Non-pigmented ciliary epithelial cell (primary cell): ENCODE measurements at regions not wholly inside any gene's neighbourhood (a gene's known extent, or its start where the extent isn't known, plus 50 kb on each side); places are given as distances from the start of the nearest gene placed in this dataset.

Experiments
- DNase-seq: peaks from one replicate; pipeline ENCODE4 v3.0.0-alpha.2; 2010; ENCODE audit warnings: low read depth

DNA sequence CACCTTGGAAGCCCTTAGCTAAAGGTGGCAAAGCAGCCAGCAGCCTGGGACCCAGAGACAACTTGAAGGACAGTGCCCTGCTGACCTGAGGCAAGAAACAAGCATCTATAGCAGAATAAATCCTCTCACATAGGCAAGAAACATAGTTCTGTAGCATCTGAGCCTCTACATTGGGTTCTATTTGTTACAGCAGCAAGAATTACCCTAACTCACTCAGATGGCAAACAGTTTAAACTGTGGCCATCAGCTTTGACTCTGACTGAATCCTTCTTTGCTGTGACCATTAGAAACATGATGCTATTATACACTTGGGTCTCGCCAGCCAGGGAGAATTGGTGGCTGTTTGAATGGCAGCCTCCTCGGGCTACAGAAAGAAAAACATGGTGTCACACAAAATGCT, 53.1 kb upstream of the CCL1 start:
- no peak for DNase-seq

DNA sequence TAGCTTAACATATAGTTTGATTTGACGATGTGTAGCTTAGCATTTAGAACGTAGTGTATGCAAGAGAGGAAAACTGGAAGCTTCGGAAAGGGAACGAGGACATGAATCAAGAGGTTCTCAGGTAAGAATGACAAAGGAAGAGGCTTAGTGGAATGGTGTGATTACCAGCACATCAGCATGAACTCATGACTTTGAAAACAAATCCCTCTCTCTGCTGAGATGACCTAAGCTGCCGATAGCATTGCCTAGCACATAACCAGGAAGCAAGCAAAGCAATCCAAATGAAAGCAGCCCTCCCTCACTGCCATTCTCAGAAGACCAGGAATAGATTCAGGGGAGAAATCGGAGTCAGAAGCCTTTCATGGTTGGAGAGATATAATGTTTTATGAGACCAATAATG, 51.3 kb upstream of the CCL1 start:
- DNase-seq: no peak

DNA sequence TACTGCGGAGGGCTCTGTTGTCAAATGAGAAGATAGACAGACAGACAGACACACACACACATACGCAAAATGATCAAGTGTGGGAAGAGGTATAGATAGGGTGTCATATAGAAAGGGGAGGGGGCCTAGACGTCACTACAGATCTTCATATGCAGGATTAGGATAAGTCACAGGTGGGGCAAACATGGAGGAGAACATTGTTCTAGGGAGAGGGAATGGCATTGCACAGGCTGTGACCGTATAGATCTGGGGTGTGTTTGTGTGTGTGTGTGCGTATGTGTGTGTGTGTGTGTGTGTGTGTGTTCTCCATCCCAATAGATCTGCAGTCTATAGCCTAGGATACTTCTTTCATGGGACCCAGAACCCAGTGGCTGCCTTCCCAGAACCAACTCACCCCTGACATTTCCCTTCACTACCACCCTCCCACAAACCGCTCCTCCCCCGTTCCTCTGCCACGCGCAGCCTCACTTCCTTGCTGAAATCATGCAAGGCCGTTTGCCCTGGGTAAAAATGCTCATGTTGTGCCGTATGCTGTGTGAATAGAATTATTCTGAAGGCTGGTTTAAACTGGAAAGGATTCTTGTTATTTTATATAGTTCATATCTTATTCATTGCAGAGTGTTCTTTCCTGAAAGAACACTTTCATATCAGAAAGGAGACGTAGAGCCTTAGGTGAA, 50.5 kb upstream of the CCL1 start:
- no peak for DNase-seq

DNA sequence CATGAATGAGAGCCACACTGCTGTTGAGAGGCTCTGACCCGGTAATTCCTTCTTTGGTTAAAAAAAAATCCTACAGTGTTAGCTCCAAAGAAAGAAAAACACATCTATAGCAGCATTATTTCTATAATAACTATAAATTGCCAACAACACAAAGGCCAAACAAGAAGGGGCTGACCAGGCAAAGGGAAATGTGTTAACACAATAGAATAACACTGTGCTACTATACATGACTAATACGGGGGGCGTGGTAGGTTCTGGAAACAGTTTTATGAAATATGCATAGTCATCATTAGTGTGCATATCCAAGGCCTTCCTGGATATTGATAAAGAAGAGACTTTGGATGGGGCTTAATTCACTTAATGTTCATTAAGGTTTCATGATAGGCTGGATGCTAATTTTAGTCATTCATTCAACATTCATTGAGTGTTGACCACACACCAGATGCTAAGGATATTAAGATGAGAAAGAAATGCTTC, 50.0 kb upstream of the CCL1 start:
- no peak for DNase-seq
